NB4 (cell line): ENCODE measurements at regions not wholly inside any gene's neighbourhood (a gene's known extent, or its start where the extent isn't known, plus 50 kb on each side); places are given as distances from the start of the nearest gene placed in this dataset.

Experiments
- POLR2A ChIP-seq: IDR thresholded peaks from 2 replicates; pipeline ENCODE4 v1.6.1; 2011; ENCODE audit warnings: mild to moderate bottlenecking; ENCODE audit not compliant: insufficient read length; ENCODE audit errors: extremely low read depth
- TF ChIP-seq, protein P1 (sequence below): IDR thresholded peaks from one replicate; pipeline ENCODE4 v1.5.1; 2012; ENCODE audit warnings: low read depth, low read length

DNA sequence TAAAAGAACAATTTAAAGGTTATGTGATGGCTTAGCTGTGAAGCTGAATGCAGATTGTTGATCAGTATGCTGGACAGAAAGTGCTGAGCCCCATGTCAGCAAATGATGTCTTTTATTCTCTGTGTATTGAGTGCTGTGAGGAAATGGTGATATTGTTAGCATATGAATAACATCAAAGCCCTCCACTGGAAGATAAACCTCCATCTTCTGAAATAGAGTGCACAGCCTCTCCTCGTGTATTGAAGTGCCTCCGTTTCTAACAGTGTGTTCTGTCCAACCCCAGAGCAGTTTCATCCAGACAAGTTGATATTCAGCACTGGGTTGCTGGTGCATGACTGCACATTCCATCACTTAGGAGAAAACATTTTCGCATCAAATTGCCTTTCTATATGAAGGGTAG, 242.9 kb downstream of the CSNK1G3 start:
- TF ChIP-seq, protein P1, sequence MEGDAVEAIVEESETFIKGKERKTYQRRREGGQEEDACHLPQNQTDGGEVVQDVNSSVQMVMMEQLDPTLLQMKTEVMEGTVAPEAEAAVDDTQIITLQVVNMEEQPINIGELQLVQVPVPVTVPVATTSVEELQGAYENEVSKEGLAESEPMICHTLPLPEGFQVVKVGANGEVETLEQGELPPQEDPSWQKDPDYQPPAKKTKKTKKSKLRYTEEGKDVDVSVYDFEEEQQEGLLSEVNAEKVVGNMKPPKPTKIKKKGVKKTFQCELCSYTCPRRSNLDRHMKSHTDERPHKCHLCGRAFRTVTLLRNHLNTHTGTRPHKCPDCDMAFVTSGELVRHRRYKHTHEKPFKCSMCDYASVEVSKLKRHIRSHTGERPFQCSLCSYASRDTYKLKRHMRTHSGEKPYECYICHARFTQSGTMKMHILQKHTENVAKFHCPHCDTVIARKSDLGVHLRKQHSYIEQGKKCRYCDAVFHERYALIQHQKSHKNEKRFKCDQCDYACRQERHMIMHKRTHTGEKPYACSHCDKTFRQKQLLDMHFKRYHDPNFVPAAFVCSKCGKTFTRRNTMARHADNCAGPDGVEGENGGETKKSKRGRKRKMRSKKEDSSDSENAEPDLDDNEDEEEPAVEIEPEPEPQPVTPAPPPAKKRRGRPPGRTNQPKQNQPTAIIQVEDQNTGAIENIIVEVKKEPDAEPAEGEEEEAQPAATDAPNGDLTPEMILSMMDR = no peak
- no peak for TF ChIP-seq POLR2A
